LoVo (cell line): ENCODE measurements at regions not wholly inside any gene's neighbourhood (a gene's known extent, or its start where the extent isn't known, plus 50 kb on each side); places are given as distances from the start of the nearest gene placed in this dataset.

ENCODE experiments used
- DNase-seq: peaks from one replicate; pipeline ENCODE4 v3.0.0-alpha.2; 2016; ENCODE audit warnings: low spot score

- DNase-seq, result no peak
These were observed 80.3 kb downstream of the NXPE2 start for GRCh38 chr11:114758627-114759026.

- peak; percentile 59 for DNase-seq
These were observed 84.1 kb downstream of the NXPE2 start for GRCh38 chr11:114762408-114762807.

- no peak for DNase-seq
These were observed 86.2 kb downstream of the NXPE2 start for GRCh38 chr11:114764563-114764962.

- no peak for DNase-seq
These were observed 92.8 kb downstream of the NXPE2 start for GRCh38 chr11:114771172-114771571.

GRCh38 chr11:114773541-114774338, 95.4 kb downstream of the NXPE2 start:
- no peak for DNase-seq

GRCh38 chr11:114774599-114775361, 96.5 kb downstream of the NXPE2 start:
- no peak for DNase-seq

GRCh38 chr11:114775875-114776621, 97.7 kb downstream of the NXPE2 start:
- no peak for DNase-seq

- no peak for DNase-seq
These were observed 98.6 kb downstream of the NXPE2 start for GRCh38 chr11:114776956-114777355.

- no peak for DNase-seq
These were observed 100.9 kb downstream of the NXPE2 start for GRCh38 chr11:114779189-114779588.

GRCh38 chr11:114782650-114783310, 104.5 kb downstream of the NXPE2 start:
- DNase-seq, result no peak

- DNase-seq, result peak; percentile 37
These were observed 105.5 kb downstream of the NXPE2 start for GRCh38 chr11:114783805-114784204.

- no peak for DNase-seq
These were observed 105.9 kb downstream of the NXPE2 start for GRCh38 chr11:114784216-114784615.

GRCh38 chr11:114784891-114785290, 106.6 kb downstream of the NXPE2 start:
- no peak for DNase-seq

- DNase-seq, result no peak
These were observed 107.5 kb downstream of the NXPE2 start for GRCh38 chr11:114785820-114786219.

GRCh38 chr11:114787126-114787525, 108.8 kb downstream of the NXPE2 start:
- DNase-seq, result no peak

GRCh38 chr11:114790910-114791309, 112.6 kb downstream of the NXPE2 start:
- no peak for DNase-seq

- no peak for DNase-seq
These were observed 115.8 kb downstream of the NXPE2 start for GRCh38 chr11:114794048-114794684.

- no peak for DNase-seq
These were observed 118.8 kb downstream of the NXPE2 start for GRCh38 chr11:114796954-114797721.

- no peak for DNase-seq
These were observed 121.1 kb downstream of the NXPE2 start for GRCh38 chr11:114799476-114799875.

- DNase-seq, result no peak
These were observed 123.4 kb downstream of the NXPE2 start for GRCh38 chr11:114801773-114802172.

GRCh38 chr11:114802878-114803277, 124.6 kb downstream of the NXPE2 start:
- DNase-seq, result no peak
